HG03520 (cell line): ENCODE measurements at regions not wholly inside any gene's neighbourhood (a gene's known extent, or its start where the extent isn't known, plus 50 kb on each side); places are given as distances from the start of the nearest gene placed in this dataset.

Experiments
- ATAC-seq: cut with Tn5 transposase; IDR thresholded peaks from one replicate; pipeline ENCODE4 v1.9.1; 2021; ENCODE audit warnings: mild to moderate bottlenecking, moderate library complexity; ENCODE audit not compliant: unreplicated experiment

GRCh38 chr2:238963161-238963970 is 115.5 kb downstream of the TWIST2 start:
- ATAC-seq = no peak

GRCh38 chr2:238963971-238964328 is 116.1 kb downstream of the TWIST2 start:
- no peak for ATAC-seq

- no peak for ATAC-seq
These were observed 116.7 kb downstream of the TWIST2 start for GRCh38 chr2:238964544-238965067.

GRCh38 chr2:238965371-238966071 is 117.6 kb downstream of the TWIST2 start:
- no peak for ATAC-seq

GRCh38 chr2:238966072-238966937 is 118.4 kb downstream of the TWIST2 start:
- ATAC-seq = no peak

- ATAC-seq = no peak
These were observed 119.4 kb downstream of the TWIST2 start for GRCh38 chr2:238967031-238967977.

- no peak for ATAC-seq
These were observed 120.1 kb downstream of the TWIST2 start for GRCh38 chr2:238967978-238968360.

- no peak for ATAC-seq
These were observed 120.9 kb downstream of the TWIST2 start for GRCh38 chr2:238968616-238969384.

- no peak for ATAC-seq
These were observed 122.0 kb downstream of the TWIST2 start for GRCh38 chr2:238969857-238970256.

- peak; percentile 63 for ATAC-seq
These were observed 122.7 kb downstream of the TWIST2 start for GRCh38 chr2:238970553-238971081.

- ATAC-seq = no peak
These were observed 123.6 kb downstream of the TWIST2 start for GRCh38 chr2:238971318-238972145.

GRCh38 chr2:238972146-238972445 is 124.2 kb downstream of the TWIST2 start:
- no peak for ATAC-seq

GRCh38 chr2:238973038-238973739 is 125.3 kb downstream of the TWIST2 start:
- ATAC-seq = no peak

- no peak for ATAC-seq
These were observed 126.2 kb downstream of the TWIST2 start for GRCh38 chr2:238974081-238974480.

GRCh38 chr2:238974501-238975166 is 126.7 kb downstream of the TWIST2 start:
- no peak for ATAC-seq

- no peak for ATAC-seq
These were observed 127.5 kb downstream of the TWIST2 start for GRCh38 chr2:238975408-238975807.

GRCh38 chr2:238978497-238978896 is 130.6 kb downstream of the TWIST2 start:
- no peak for ATAC-seq
